Stomach (tissue), 4 donors: ENCODE measurements at regions not wholly inside any gene's neighbourhood (a gene's known extent, or its start where the extent isn't known, plus 50 kb on each side); places are given as distances from the start of the nearest gene placed in this dataset.

Experiments used
- CTCF ChIP-seq, 7 experiments: fragments of 450-650 bp in 4 of 7; fragments of 200-600 bp in 3 of 7; sonication (generic) in 3 of 7; IDR thresholded peaks; one replicate each; pipeline ENCODE4 v1.5.1; 2016 to 2019; ENCODE audit warnings: antibody characterized with exemption in 7 of 7, control low read depth in 2 of 7, mild to moderate bottlenecking in 1 of 7
- POLR2A ChIP-seq, 4 donors: fragments of 450-650 bp; IDR thresholded peaks; one replicate each; pipeline ENCODE4 v1.6.1; 2016; ENCODE audit warnings: antibody characterized with exemption in 4 of 4, control low read depth in 2 of 4, mild to moderate bottlenecking in 1 of 4, moderate library complexity in 1 of 4

GRCh38 chr5:53240661-53241060, 131.1 kb upstream of the MOCS2 start:
- TF ChIP-seq CTCF (IDR thresholded peaks at IDR 0.05) (no peak), POLR2A (IDR thresholded peaks at IDR 0.05) (no peak)
